ENCODE measurements at regions not wholly inside any gene's neighbourhood (a gene's known extent, or its start where the extent isn't known, plus 50 kb on each side); places are given as distances from the start of the nearest gene placed in this dataset.

GRCh38 chr1:108036796-108037562 lies 72.0 kb upstream of the VAV3 start:
- no peak for TF ChIP-seq ZC3H10 (CRISPR knock-in tag; IDR thresholded peaks at IDR 0.05)
- no peak for TF ChIP-seq GLIS3 (CRISPR knock-in tag; IDR thresholded peaks at IDR 0.05)
- no peak for TF ChIP-seq TCF4 (CRISPR knock-in tag; IDR thresholded peaks at IDR 0.05; ENCODE audit: borderline replicate concordance)
- no peak for TF ChIP-seq CREB5 (CRISPR knock-in tag; IDR thresholded peaks at IDR 0.05; ENCODE audit: low read depth)
- no peak for TF ChIP-seq SNAI2 (CRISPR knock-in tag; IDR thresholded peaks at IDR 0.05)
- no peak for TF ChIP-seq BACH2 (CRISPR knock-in tag; IDR thresholded peaks at IDR 0.05; ENCODE audit: borderline replicate concordance)
- no peak for TF ChIP-seq ZFP30 (CRISPR knock-in tag; IDR thresholded peaks at IDR 0.05)
- TF ChIP-seq OSR1 (CRISPR knock-in tag; IDR thresholded peaks at IDR 0.05), result no peak
- TF ChIP-seq PPARA (CRISPR knock-in tag; IDR thresholded peaks at IDR 0.05; ENCODE audit: borderline replicate concordance), result no peak
- TF ChIP-seq CSRNP3 (CRISPR knock-in tag; IDR thresholded peaks at IDR 0.05), result no peak
- TF ChIP-seq ESRRG (CRISPR knock-in tag; IDR thresholded peaks at IDR 0.05), result no peak
- TF ChIP-seq POU6F1 (CRISPR knock-in tag; IDR thresholded peaks at IDR 0.05; ENCODE audit: borderline replicate concordance, low read depth), result no peak
- no peak for TF ChIP-seq ZNF70 (CRISPR knock-in tag; IDR thresholded peaks at IDR 0.05)
- TF ChIP-seq PATZ1 (CRISPR knock-in tag; IDR thresholded peaks at IDR 0.05; ENCODE audit: borderline replicate concordance), result no peak
- no peak for TF ChIP-seq TOX (CRISPR knock-in tag; IDR thresholded peaks at IDR 0.05; ENCODE audit: borderline replicate concordance)
- no peak for TF ChIP-seq ARNTL (CRISPR knock-in tag; IDR thresholded peaks at IDR 0.05; ENCODE audit: borderline replicate concordance, low read depth)
- no peak for TF ChIP-seq ZNF8 (CRISPR knock-in tag; IDR thresholded peaks at IDR 0.05)
- TF ChIP-seq ZFP3 (CRISPR knock-in tag; IDR thresholded peaks at IDR 0.05), result no peak
- ATAC-seq, result no peak

GRCh38 chr1:108034396-108034795 lies 69.4 kb upstream of the VAV3 start:
- TF ChIP-seq ESRRG (CRISPR knock-in tag; IDR thresholded peaks at IDR 0.05), result no peak
- TF ChIP-seq ZFP3 (CRISPR knock-in tag; IDR thresholded peaks at IDR 0.05), result no peak
- no peak for TF ChIP-seq ZC3H10 (CRISPR knock-in tag; IDR thresholded peaks at IDR 0.05)
- no peak for TF ChIP-seq TOX (CRISPR knock-in tag; IDR thresholded peaks at IDR 0.05; ENCODE audit: borderline replicate concordance)
- no peak for TF ChIP-seq ARNTL (CRISPR knock-in tag; IDR thresholded peaks at IDR 0.05; ENCODE audit: borderline replicate concordance, low read depth)
- TF ChIP-seq RARB (CRISPR knock-in tag; IDR thresholded peaks at IDR 0.05), result no peak
- TF ChIP-seq CREB5 (CRISPR knock-in tag; IDR thresholded peaks at IDR 0.05; ENCODE audit: low read depth), result no peak
- no peak for TF ChIP-seq ZNF70 (CRISPR knock-in tag; IDR thresholded peaks at IDR 0.05)
- no peak for TF ChIP-seq CSRNP3 (CRISPR knock-in tag; IDR thresholded peaks at IDR 0.05)
- no peak for TF ChIP-seq BACH2 (CRISPR knock-in tag; IDR thresholded peaks at IDR 0.05; ENCODE audit: borderline replicate concordance)
- no peak for TF ChIP-seq ISL1 (CRISPR knock-in tag; IDR thresholded peaks at IDR 0.05)
- TF ChIP-seq POU6F1 (CRISPR knock-in tag; IDR thresholded peaks at IDR 0.05; ENCODE audit: borderline replicate concordance, low read depth), result no peak
- TF ChIP-seq ZFP30 (CRISPR knock-in tag; IDR thresholded peaks at IDR 0.05), result no peak
- TF ChIP-seq CSDC2 (CRISPR knock-in tag; IDR thresholded peaks at IDR 0.05), result no peak
- TF ChIP-seq GLIS3 (CRISPR knock-in tag; IDR thresholded peaks at IDR 0.05), result no peak
- TF ChIP-seq SNAI2 (CRISPR knock-in tag; IDR thresholded peaks at IDR 0.05), result no peak
- TF ChIP-seq PPARA (CRISPR knock-in tag; IDR thresholded peaks at IDR 0.05; ENCODE audit: borderline replicate concordance), result no peak
- no peak for ATAC-seq

Measured in SK-N-SH treated with all-trans-retinoic acid at 6 μM for 48 hours (cell line).